WTC11 (cell line): ENCODE measurements at regions not wholly inside any gene's neighbourhood (a gene's known extent, or its start where the extent isn't known, plus 50 kb on each side); places are given as distances from the start of the nearest gene placed in this dataset.

Experiments
- ATAC-seq: fragments of 200-7000 bp; cut with Tn5 transposase; 2 replicates; pipeline ENCODE4 v1.10.0; 2021; ENCODE audit warnings: mild to moderate bottlenecking, moderate library complexity
- CTCF ChIA-PET: fragments of 300-600 bp; sonication (Branson Sonifier 250); formaldehyde crosslinking; loops from one replicate; lab custom pipeline; 2021; ENCODE audit warnings: antibody characterized with exemption; lab: Charles Lee
- POLR2A ChIA-PET: fragments of 350-600 bp; sonication (Branson Sonifier 250); formaldehyde crosslinking; loops from one replicate; lab custom pipeline; 2021; ENCODE audit warnings: antibody characterized with exemption; lab: Charles Lee
- DNase-seq: peaks from one replicate; pipeline ENCODE4 v3.0.0; 2021; ENCODE audit warnings: low spot score
- H3K27ac Mint-ChIP-seq: 2 replicates; pipeline ENCODE4 v1.8.0; 2021; ENCODE audit warnings: mixed read lengths
- H3K27me3 Mint-ChIP-seq: 2 replicates; pipeline ENCODE4 v1.8.0; 2021; ENCODE audit warnings: low read depth, mild to moderate bottlenecking, moderate library complexity, mixed read lengths
- H3K36me3 Mint-ChIP-seq: 2 replicates; pipeline ENCODE4 v1.8.0; 2021; ENCODE audit warnings: mixed read lengths
- H3K4me1 Mint-ChIP-seq: 2 replicates; pipeline ENCODE4 v1.8.0; 2022; ENCODE audit warnings: mixed read lengths
- H3K4me3 Mint-ChIP-seq: 2 replicates; pipeline ENCODE4 v1.8.0; 2021; ENCODE audit warnings: mild to moderate bottlenecking, moderate library complexity, mixed read lengths
- H3K9me3 Mint-ChIP-seq: 2 replicates; pipeline ENCODE4 v1.8.0; 2021; ENCODE audit warnings: mixed read lengths
- CREM ChIP-seq: sonication (generic); formaldehyde crosslinking; IDR thresholded peaks from 2 replicates; pipeline ENCODE4 v1.8.1; 2022; ENCODE audit warnings: mild to moderate bottlenecking, missing genetic modification reagents, moderate library complexity
- ELF4 ChIP-seq: sonication (generic); formaldehyde crosslinking; IDR thresholded peaks from 2 replicates; pipeline ENCODE4 v1.8.1; 2022; ENCODE audit warnings: low read depth, mild to moderate bottlenecking, moderate library complexity, missing genetic modification reagents
- HMGA2 ChIP-seq: fragments of 250-450 bp; sonication (Bioruptor Pico); IDR thresholded peaks from 2 replicates; pipeline ENCODE4 v1.4.0; 2021; ENCODE audit warnings: mild to moderate bottlenecking, moderate library complexity
- JAZF1 ChIP-seq: fragments of 250-450 bp; sonication (Bioruptor Pico); IDR thresholded peaks from 2 replicates; pipeline ENCODE4 v1.9.0; 2021; ENCODE audit warnings: moderate library complexity, mild to moderate bottlenecking, inconsistent platforms
- KAT7 ChIP-seq: sonication (generic); formaldehyde crosslinking; IDR thresholded peaks from 2 replicates; pipeline ENCODE4 v1.8.1; 2023; ENCODE audit warnings: missing genetic modification reagents, mild to moderate bottlenecking, borderline replicate concordance
- OVOL2 ChIP-seq: fragments of 250-450 bp; sonication (Bioruptor Pico); IDR thresholded peaks from 2 replicates; pipeline ENCODE4 v1.9.0; 2021; ENCODE audit warnings: mild to moderate bottlenecking, borderline replicate concordance
- TP53 ChIP-seq: sonication (generic); formaldehyde crosslinking; IDR thresholded peaks from 2 replicates; pipeline ENCODE4 v1.8.1; 2023; ENCODE audit warnings: mild to moderate bottlenecking, missing genetic modification reagents
- ZBTB21 ChIP-seq: sonication (generic); formaldehyde crosslinking; IDR thresholded peaks from 2 replicates; pipeline ENCODE4 v1.8.1; 2023; ENCODE audit warnings: mild to moderate bottlenecking, missing genetic modification reagents, borderline replicate concordance
- ZNF121 ChIP-seq: sonication (generic); formaldehyde crosslinking; IDR thresholded peaks from 2 replicates; pipeline ENCODE4 v1.8.0; 2023; ENCODE audit warnings: missing genetic modification reagents
- ZNF263 ChIP-seq: sonication (generic); formaldehyde crosslinking; IDR thresholded peaks from 2 replicates; pipeline ENCODE4 v1.8.1; 2022; ENCODE audit warnings: low read depth, mild to moderate bottlenecking, moderate library complexity, missing genetic modification reagents
- ZNF317 ChIP-seq: sonication (generic); formaldehyde crosslinking; IDR thresholded peaks from 2 replicates; pipeline ENCODE4 v1.8.1; 2023; ENCODE audit warnings: low read depth, mild to moderate bottlenecking, moderate library complexity, missing genetic modification reagents, borderline replicate concordance
- ZNF416 ChIP-seq: fragments of 250-450 bp; sonication (Bioruptor Pico); IDR thresholded peaks from 2 replicates; pipeline ENCODE4 v1.9.0; 2021; ENCODE audit warnings: mild to moderate bottlenecking, inconsistent platforms
- TF ChIP-seq, protein P1 (sequence below): sonication (generic); formaldehyde crosslinking; IDR thresholded peaks from 2 replicates; pipeline ENCODE4 v1.8.0; 2023; ENCODE audit warnings: missing genetic modification reagents
- TF ChIP-seq, protein P2 (sequence below): sonication (generic); formaldehyde crosslinking; conservative IDR thresholded peaks from 2 replicates; pipeline ENCODE4 v1.8.1; 2023; ENCODE audit warnings: mild to moderate bottlenecking, low read depth, missing genetic modification reagents, moderate library complexity
- TF ChIP-seq, protein P3 (sequence below): fragments of 250-450 bp; sonication (Bioruptor Pico); IDR thresholded peaks from 2 replicates; pipeline ENCODE4 v2.1.2; 2022; ENCODE audit warnings: mild to moderate bottlenecking, moderate library complexity
- TF ChIP-seq, protein P4 (sequence below): sonication (generic); formaldehyde crosslinking; IDR thresholded peaks from 2 replicates; pipeline ENCODE4 v1.8.0; 2023; ENCODE audit warnings: missing genetic modification reagents, mild to moderate bottlenecking, borderline replicate concordance
- TF ChIP-seq, protein P5 (sequence below): sonication (generic); formaldehyde crosslinking; IDR thresholded peaks from 2 replicates; pipeline ENCODE4 v1.8.1; 2023; ENCODE audit warnings: mild to moderate bottlenecking, moderate library complexity, missing genetic modification reagents

DNA sequence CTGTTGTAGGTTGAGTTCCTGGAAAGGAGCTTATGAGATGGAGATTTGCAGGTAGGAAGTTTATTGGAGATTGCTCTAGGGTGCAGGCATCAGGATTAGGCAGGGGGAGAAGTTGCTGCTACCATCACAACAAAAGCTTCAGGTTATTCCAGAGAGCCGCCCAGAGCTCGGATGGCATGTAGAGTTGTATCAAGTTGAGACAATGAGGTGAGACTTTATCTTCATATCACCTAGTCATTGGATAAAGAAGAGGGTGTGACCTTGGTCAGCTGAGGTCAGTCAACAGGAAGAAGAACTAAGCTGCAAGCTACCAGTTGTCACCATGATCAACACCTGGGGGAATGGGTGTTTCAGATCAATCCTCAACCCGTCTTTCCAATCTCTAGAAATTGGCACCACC, 342.0 kb downstream of the RFC3 start:
- ATAC-seq (no peak), DNase-seq (no peak)
- Mint-ChIP-seq H3K36me3 (no peaks in the 10 kb centered on the region), H3K9me3 (0 out of 2 replicates have a peak, but pooled peaks cover 8% of the 10 kb centered on the region), H3K4me1 (peaks cover 23% of the 10 kb centered on the region), H3K27me3 (no peaks in the 10 kb centered on the region), H3K27ac (no peak overlapping the region), H3K4me3 (no peak overlapping the region)
- ChIA-PET CTCF (no interaction called here), POLR2A (no interaction called here)
- TF ChIP-seq, protein P1, sequence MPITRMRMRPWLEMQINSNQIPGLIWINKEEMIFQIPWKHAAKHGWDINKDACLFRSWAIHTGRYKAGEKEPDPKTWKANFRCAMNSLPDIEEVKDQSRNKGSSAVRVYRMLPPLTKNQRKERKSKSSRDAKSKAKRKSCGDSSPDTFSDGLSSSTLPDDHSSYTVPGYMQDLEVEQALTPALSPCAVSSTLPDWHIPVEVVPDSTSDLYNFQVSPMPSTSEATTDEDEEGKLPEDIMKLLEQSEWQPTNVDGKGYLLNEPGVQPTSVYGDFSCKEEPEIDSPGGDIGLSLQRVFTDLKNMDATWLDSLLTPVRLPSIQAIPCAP (CRISPR knock-in tag), result no peak
- no peak for TF ChIP-seq ZBTB21 (CRISPR knock-in tag)
- no peak for TF ChIP-seq HMGA2 (CRISPR knock-in tag)
- TF ChIP-seq ZNF317 (CRISPR knock-in tag), result no peak
- TF ChIP-seq, protein P2, sequence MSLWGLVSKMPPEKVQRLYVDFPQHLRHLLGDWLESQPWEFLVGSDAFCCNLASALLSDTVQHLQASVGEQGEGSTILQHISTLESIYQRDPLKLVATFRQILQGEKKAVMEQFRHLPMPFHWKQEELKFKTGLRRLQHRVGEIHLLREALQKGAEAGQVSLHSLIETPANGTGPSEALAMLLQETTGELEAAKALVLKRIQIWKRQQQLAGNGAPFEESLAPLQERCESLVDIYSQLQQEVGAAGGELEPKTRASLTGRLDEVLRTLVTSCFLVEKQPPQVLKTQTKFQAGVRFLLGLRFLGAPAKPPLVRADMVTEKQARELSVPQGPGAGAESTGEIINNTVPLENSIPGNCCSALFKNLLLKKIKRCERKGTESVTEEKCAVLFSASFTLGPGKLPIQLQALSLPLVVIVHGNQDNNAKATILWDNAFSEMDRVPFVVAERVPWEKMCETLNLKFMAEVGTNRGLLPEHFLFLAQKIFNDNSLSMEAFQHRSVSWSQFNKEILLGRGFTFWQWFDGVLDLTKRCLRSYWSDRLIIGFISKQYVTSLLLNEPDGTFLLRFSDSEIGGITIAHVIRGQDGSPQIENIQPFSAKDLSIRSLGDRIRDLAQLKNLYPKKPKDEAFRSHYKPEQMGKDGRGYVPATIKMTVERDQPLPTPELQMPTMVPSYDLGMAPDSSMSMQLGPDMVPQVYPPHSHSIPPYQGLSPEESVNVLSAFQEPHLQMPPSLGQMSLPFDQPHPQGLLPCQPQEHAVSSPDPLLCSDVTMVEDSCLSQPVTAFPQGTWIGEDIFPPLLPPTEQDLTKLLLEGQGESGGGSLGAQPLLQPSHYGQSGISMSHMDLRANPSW (CRISPR knock-in tag), result no peak
- TF ChIP-seq ZNF416 (CRISPR knock-in tag), result no peak
- TF ChIP-seq ELF4 (CRISPR knock-in tag), result no peak
- TF ChIP-seq, all 79 proteins: peak for 0

DNA sequence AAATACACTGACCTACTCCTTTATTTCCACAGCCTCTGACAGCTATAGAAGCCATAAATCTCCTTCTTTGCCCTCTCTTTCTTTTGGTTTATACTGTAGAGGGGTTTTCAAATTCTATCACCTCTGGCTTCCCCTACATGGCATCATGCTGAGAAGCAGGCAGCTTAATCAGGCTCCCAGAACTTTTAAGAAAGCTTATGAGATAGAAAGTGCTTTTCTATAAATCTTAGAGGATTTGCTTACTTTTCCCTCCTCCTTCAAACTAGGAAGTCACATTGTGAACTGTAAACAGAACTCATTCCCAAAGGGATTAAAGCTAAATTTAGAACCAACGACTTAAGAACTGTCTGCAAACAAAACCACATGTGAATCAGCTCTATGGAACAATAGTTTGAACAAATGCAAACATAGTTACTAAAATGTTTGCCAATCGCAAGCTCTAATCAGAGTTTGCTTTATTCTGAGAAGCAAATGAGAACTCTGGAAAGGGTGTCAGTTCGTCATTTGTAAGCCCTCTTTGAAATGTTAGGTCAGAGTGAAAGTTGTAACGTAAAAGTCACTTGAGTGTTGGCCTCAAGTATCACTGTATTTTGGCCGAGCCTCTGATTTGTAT, 344.1 kb downstream of the RFC3 start:
- Mint-ChIP-seq H3K27me3 (no peaks in the 10 kb centered on the region), H3K4me3 (no peak overlapping the region), H3K9me3 (peaks cover 12% of the 10 kb centered on the region; the same call in 1 of the 2 replicates), H3K36me3 (no peaks in the 10 kb centered on the region), H3K27ac (peak overlapping the region; percentile 29; the same call in 1 of the 2 replicates), H3K4me1 (peaks cover 13% of the 10 kb centered on the region)
- POLR2A ChIA-PET, result no interaction called here
- CTCF ChIA-PET, result interaction anchor here (0.6 kb wide), 1 partner anchor 36 kb away, joined by 3 read pairs; no protein-coding TSS in a partner anchor
- TF ChIP-seq CREM (CRISPR knock-in tag), result no peak
- TF ChIP-seq, protein P2 (CRISPR knock-in tag), result no peak
- ATAC-seq (no peak), DNase-seq (no peak)

DNA sequence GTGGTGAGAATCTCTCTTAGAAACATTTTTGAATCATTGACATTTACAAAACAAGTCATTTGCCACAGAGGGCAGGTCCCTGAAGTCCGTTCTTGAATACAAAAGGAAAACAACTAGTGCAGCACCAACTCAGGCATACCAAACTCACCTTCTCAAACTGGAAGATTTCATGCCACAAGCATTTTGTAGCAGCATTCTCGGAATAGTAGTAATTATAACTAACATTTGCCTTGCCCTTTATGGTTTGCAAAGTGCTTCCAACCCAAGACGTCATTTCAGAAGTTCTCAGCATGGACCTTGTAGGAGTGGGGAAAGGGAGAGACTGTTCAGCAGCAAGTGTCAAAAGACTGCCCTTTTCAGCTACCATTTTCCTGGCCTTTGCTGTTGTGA, 344.6 kb downstream of the RFC3 start:
- H3K27ac Mint-ChIP-seq, result no peak overlapping the region
- ATAC-seq (no peak; the same call in 1 of the 2 replicates), DNase-seq (no peak)
- POLR2A ChIA-PET, result interaction anchor here (0.6 kb wide), 1 partner anchor 898 kb away, joined by 3 read pairs; no protein-coding TSS in a partner anchor
- no peaks in the 10 kb centered on the region; the same call in 1 of the 2 replicates for H3K27me3 Mint-ChIP-seq
- H3K4me3 Mint-ChIP-seq, result no peak overlapping the region
- H3K9me3 Mint-ChIP-seq, result peaks cover 12% of the 10 kb centered on the region; the same call in 1 of the 2 replicates
- H3K4me1 Mint-ChIP-seq, result peaks cover 13% of the 10 kb centered on the region
- CTCF ChIA-PET, result interaction anchor here (0.6 kb wide), 1 partner anchor 36 kb away, joined by 3 read pairs; no protein-coding TSS in a partner anchor
- H3K36me3 Mint-ChIP-seq, result no peaks in the 10 kb centered on the region
- TF ChIP-seq, protein P3, sequence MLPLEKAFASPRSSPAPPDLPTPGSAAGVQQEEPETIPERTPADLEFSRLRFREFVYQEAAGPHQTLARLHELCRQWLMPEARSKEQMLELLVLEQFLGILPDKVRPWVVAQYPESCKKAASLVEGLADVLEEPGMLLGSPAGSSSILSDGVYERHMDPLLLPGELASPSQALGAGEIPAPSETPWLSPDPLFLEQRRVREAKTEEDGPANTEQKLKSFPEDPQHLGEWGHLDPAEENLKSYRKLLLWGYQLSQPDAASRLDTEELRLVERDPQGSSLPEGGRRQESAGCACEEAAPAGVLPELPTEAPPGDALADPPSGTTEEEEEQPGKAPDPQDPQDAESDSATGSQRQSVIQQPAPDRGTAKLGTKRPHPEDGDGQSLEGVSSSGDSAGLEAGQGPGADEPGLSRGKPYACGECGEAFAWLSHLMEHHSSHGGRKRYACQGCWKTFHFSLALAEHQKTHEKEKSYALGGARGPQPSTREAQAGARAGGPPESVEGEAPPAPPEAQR (CRISPR knock-in tag), result no peak
- no peak for TF ChIP-seq JAZF1 (CRISPR knock-in tag)
- TF ChIP-seq, protein P4, sequence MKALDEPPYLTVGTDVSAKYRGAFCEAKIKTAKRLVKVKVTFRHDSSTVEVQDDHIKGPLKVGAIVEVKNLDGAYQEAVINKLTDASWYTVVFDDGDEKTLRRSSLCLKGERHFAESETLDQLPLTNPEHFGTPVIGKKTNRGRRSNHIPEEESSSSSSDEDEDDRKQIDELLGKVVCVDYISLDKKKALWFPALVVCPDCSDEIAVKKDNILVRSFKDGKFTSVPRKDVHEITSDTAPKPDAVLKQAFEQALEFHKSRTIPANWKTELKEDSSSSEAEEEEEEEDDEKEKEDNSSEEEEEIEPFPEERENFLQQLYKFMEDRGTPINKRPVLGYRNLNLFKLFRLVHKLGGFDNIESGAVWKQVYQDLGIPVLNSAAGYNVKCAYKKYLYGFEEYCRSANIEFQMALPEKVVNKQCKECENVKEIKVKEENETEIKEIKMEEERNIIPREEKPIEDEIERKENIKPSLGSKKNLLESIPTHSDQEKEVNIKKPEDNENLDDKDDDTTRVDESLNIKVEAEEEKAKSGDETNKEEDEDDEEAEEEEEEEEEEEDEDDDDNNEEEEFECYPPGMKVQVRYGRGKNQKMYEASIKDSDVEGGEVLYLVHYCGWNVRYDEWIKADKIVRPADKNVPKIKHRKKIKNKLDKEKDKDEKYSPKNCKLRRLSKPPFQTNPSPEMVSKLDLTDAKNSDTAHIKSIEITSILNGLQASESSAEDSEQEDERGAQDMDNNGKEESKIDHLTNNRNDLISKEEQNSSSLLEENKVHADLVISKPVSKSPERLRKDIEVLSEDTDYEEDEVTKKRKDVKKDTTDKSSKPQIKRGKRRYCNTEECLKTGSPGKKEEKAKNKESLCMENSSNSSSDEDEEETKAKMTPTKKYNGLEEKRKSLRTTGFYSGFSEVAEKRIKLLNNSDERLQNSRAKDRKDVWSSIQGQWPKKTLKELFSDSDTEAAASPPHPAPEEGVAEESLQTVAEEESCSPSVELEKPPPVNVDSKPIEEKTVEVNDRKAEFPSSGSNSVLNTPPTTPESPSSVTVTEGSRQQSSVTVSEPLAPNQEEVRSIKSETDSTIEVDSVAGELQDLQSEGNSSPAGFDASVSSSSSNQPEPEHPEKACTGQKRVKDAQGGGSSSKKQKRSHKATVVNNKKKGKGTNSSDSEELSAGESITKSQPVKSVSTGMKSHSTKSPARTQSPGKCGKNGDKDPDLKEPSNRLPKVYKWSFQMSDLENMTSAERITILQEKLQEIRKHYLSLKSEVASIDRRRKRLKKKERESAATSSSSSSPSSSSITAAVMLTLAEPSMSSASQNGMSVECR (CRISPR knock-in tag), result no peak
- TF ChIP-seq OVOL2 (CRISPR knock-in tag), result no peak
- TF ChIP-seq, protein P5, sequence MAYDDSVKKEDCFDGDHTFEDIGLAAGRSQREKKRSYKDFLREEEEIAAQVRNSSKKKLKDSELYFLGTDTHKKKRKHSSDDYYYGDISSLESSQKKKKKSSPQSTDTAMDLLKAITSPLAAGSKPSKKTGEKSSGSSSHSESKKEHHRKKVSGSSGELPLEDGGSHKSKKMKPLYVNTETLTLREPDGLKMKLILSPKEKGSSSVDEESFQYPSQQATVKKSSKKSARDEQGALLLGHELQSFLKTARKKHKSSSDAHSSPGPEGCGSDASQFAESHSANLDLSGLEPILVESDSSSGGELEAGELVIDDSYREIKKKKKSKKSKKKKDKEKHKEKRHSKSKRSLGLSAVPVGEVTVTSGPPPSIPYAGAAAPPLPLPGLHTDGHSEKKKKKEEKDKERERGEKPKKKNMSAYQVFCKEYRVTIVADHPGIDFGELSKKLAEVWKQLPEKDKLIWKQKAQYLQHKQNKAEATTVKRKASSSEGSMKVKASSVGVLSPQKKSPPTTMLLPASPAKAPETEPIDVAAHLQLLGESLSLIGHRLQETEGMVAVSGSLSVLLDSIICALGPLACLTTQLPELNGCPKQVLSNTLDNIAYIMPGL (CRISPR knock-in tag), result no peak
- no peak for TF ChIP-seq TP53
- TF ChIP-seq ZNF263, result no peak
- TF ChIP-seq KAT7 (CRISPR knock-in tag), result no peak
- no peak for TF ChIP-seq ZNF121 (CRISPR knock-in tag)
